ENCODE measurements at regions not wholly inside any gene's neighbourhood (a gene's known extent, or its start where the extent isn't known, plus 50 kb on each side); places are given as distances from the start of the nearest gene placed in this dataset.
"Not testable (repeated sequence)": the region's sequence is repeated elsewhere in the genome, so short reads cannot be mapped to it uniquely, and the experiment has no call there.

DNA sequence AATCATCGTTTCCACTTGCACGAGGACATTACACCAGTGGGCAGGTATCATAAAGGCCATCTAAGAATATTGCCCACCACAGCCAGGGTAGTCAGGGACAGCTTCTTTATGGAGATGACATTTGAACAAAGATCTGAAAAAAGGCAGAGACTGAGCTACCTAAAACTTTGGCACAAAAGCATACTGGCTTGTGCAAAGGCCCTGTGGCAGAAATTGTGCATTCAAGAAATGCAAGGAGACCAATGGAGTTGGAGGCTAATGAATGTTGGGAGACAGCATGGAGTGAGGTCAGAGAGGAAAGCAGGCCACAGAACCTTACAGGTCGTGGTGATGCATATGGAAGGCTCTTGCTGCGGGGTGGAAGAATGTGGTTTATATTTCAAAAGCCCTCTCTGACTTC, 578.5 kb downstream of the BNC2 start:
- no peak overlapping the region for H3K27ac Mint-ChIP-seq (ENCODE audit: unreplicated experiment)
- no peaks in the 10 kb centered on the region for H3K9me3 Mint-ChIP-seq (ENCODE audit: unreplicated experiment)
- H3K36me3 Mint-ChIP-seq (ENCODE audit: low read depth, unreplicated experiment), result no peaks in the 10 kb centered on the region
- DNase-seq (ENCODE audit: low spot score), result no peak
- TF ChIP-seq, protein P1, sequence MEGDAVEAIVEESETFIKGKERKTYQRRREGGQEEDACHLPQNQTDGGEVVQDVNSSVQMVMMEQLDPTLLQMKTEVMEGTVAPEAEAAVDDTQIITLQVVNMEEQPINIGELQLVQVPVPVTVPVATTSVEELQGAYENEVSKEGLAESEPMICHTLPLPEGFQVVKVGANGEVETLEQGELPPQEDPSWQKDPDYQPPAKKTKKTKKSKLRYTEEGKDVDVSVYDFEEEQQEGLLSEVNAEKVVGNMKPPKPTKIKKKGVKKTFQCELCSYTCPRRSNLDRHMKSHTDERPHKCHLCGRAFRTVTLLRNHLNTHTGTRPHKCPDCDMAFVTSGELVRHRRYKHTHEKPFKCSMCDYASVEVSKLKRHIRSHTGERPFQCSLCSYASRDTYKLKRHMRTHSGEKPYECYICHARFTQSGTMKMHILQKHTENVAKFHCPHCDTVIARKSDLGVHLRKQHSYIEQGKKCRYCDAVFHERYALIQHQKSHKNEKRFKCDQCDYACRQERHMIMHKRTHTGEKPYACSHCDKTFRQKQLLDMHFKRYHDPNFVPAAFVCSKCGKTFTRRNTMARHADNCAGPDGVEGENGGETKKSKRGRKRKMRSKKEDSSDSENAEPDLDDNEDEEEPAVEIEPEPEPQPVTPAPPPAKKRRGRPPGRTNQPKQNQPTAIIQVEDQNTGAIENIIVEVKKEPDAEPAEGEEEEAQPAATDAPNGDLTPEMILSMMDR (IDR thresholded peaks at IDR 0.05; ENCODE audit: unreplicated experiment), result no peak
- peaks cover 2% of the 10 kb centered on the region for H3K27me3 Mint-ChIP-seq (ENCODE audit: unreplicated experiment)
- H3K4me3 Mint-ChIP-seq (ENCODE audit: unreplicated experiment), result no peak overlapping the region
- no peaks in the 10 kb centered on the region for H3K4me1 Mint-ChIP-seq (ENCODE audit: unreplicated experiment)

DNA sequence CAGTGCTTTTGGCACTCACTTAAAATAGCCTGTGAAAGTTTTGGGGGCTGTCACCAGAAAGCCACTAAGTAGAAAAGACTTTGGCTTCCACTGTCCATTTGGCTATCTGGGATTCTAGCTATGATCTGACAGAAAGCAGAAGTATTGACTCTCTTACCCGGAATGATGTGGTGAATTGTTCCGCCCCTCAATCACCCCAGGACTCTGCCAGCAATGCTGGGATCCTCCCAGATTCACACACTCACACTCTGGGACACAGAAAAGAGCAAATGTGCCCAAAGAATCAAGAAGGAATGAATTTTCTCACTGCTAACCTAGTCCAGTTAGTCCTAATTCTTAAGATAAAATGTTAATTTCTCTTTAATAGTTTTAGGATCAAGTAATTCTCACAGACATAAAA, 576.9 kb downstream of the BNC2 start:
- H3K27ac Mint-ChIP-seq (ENCODE audit: unreplicated experiment), result no peak overlapping the region
- H3K9me3 Mint-ChIP-seq (ENCODE audit: unreplicated experiment), result no peaks in the 10 kb centered on the region
- H3K27me3 Mint-ChIP-seq (ENCODE audit: unreplicated experiment), result peaks cover 2% of the 10 kb centered on the region
- no peak for DNase-seq (ENCODE audit: low spot score)
- TF ChIP-seq, protein P1 (IDR thresholded peaks at IDR 0.05; ENCODE audit: unreplicated experiment), result no peak
- no peaks in the 10 kb centered on the region for H3K36me3 Mint-ChIP-seq (ENCODE audit: low read depth, unreplicated experiment)
- H3K4me1 Mint-ChIP-seq (ENCODE audit: unreplicated experiment), result no peaks in the 10 kb centered on the region
- H3K4me3 Mint-ChIP-seq (ENCODE audit: unreplicated experiment), result no peak overlapping the region

DNA sequence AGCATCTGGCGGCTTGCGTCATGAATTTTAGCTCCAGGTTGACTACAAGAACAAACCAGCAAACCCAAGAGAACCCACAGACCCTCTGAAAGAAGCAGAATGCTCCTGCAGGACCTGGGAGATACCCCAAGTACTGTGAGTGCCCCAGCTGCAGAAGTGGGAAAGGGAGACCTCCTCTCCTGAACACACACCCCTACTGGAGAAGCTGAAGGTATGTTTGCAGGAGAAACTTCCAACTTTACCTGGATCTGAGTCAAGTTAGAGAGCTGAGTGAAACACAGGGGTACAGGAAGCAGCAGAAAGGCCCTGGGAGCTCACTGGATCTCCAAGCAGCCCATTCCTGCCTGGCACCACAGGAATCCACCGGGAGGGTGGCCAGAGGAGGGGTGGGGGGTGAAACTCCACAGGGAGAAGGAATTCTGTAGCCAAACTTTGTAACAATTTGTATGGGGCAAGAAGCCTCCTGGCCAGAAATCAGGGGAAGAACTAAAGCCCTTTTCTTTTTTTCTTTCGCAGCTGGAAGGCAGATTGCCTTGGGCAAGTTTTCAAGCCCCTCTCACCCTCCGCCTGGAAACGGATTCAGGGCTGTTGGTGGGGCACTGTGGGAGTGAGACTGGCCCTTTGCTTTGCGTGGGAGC, 576.2 kb downstream of the BNC2 start:
- no peaks in the 10 kb centered on the region for H3K4me1 Mint-ChIP-seq (ENCODE audit: unreplicated experiment)
- H3K36me3 Mint-ChIP-seq (ENCODE audit: low read depth, unreplicated experiment), result no peaks in the 10 kb centered on the region
- H3K9me3 Mint-ChIP-seq (ENCODE audit: unreplicated experiment), result no peaks in the 10 kb centered on the region
- DNase-seq (ENCODE audit: low spot score), result no peak
- no peak overlapping the region for H3K27ac Mint-ChIP-seq (ENCODE audit: unreplicated experiment)
- H3K27me3 Mint-ChIP-seq (ENCODE audit: unreplicated experiment), result peaks cover 2% of the 10 kb centered on the region
- TF ChIP-seq, protein P1 (IDR thresholded peaks at IDR 0.05; ENCODE audit: unreplicated experiment), result no peak
- H3K4me3 Mint-ChIP-seq (ENCODE audit: unreplicated experiment), result no peak overlapping the region

DNA sequence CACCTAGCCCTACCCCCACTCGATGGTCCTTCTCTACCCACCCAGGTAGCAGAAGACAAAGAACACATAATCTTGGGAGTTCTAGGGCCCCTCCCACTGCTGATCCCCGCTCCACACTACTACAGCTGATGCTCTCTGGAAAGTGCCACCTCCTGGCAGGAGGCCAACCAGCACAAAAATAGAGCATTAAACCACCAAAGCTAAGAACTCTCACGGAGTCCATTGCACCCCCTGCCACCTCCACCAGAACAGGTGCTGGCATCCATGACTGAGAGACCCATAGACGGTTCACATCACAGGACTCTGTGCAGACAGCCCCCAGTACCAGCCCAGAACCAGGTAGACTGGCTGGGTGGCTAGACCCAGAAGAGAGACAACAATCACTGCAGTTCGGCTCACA, 575.5 kb downstream of the BNC2 start:
- not testable (repeated sequence) for H3K9me3 Mint-ChIP-seq (ENCODE audit: unreplicated experiment); H3K27me3 Mint-ChIP-seq (ENCODE audit: unreplicated experiment); DNase-seq (ENCODE audit: low spot score); H3K27ac Mint-ChIP-seq (ENCODE audit: unreplicated experiment); H3K36me3 Mint-ChIP-seq (ENCODE audit: low read depth, unreplicated experiment); H3K4me3 Mint-ChIP-seq (ENCODE audit: unreplicated experiment); H3K4me1 Mint-ChIP-seq (ENCODE audit: unreplicated experiment)

DNA sequence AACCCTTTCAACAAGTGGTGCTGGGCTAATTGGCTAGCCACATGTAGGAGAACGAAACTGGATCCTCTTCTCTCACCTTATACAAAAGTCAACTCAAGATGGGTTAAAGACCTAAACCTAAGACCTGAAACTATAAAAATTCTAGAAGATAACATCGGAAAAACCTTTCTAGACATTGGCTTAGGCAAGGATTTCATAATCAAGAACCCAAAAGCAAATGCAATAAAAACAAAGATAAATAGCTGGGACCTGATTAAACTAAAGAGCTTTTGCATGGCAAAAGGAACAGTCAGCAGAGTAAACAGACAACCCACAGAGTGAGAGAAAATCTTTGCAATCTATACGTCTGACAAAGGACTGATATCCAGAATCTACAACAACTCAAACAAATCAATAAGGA, 571.1 kb downstream of the BNC2 start:
- not testable (repeated sequence) for H3K4me1 Mint-ChIP-seq (ENCODE audit: unreplicated experiment); H3K27me3 Mint-ChIP-seq (ENCODE audit: unreplicated experiment)

GRCh38 chr9:16303506-16303905, 567.0 kb downstream of the BNC2 start:
- no peaks in the 10 kb centered on the region for H3K36me3 Mint-ChIP-seq (ENCODE audit: low read depth, unreplicated experiment)
- TF ChIP-seq, protein P1 (IDR thresholded peaks at IDR 0.05; ENCODE audit: unreplicated experiment), result no peak
- no peaks in the 10 kb centered on the region for H3K9me3 Mint-ChIP-seq (ENCODE audit: unreplicated experiment)
- H3K27me3 Mint-ChIP-seq (ENCODE audit: unreplicated experiment), result peaks cover 11% of the 10 kb centered on the region
- no peak for DNase-seq (ENCODE audit: low spot score)
- peaks cover 4% of the 10 kb centered on the region for H3K4me1 Mint-ChIP-seq (ENCODE audit: unreplicated experiment)
- no peak overlapping the region for H3K27ac Mint-ChIP-seq (ENCODE audit: unreplicated experiment)
- H3K4me3 Mint-ChIP-seq (ENCODE audit: unreplicated experiment), result no peak overlapping the region

More for the DNA sequence above, 571.1 kb downstream of the BNC2 start:
- not testable (repeated sequence) for H3K9me3 Mint-ChIP-seq (ENCODE audit: unreplicated experiment); H3K4me3 Mint-ChIP-seq (ENCODE audit: unreplicated experiment); DNase-seq (ENCODE audit: low spot score); H3K36me3 Mint-ChIP-seq (ENCODE audit: low read depth, unreplicated experiment); H3K27ac Mint-ChIP-seq (ENCODE audit: unreplicated experiment)

All from endothelial cell (in vitro differentiated cells).